ENCODE measurements at regions not wholly inside any gene's neighbourhood (a gene's known extent, or its start where the extent isn't known, plus 50 kb on each side); places are given as distances from the start of the nearest gene placed in this dataset.
"Not testable (repeated sequence)": the region's sequence is repeated elsewhere in the genome, so short reads cannot be mapped to it uniquely, and the experiment has no call there.

DNA sequence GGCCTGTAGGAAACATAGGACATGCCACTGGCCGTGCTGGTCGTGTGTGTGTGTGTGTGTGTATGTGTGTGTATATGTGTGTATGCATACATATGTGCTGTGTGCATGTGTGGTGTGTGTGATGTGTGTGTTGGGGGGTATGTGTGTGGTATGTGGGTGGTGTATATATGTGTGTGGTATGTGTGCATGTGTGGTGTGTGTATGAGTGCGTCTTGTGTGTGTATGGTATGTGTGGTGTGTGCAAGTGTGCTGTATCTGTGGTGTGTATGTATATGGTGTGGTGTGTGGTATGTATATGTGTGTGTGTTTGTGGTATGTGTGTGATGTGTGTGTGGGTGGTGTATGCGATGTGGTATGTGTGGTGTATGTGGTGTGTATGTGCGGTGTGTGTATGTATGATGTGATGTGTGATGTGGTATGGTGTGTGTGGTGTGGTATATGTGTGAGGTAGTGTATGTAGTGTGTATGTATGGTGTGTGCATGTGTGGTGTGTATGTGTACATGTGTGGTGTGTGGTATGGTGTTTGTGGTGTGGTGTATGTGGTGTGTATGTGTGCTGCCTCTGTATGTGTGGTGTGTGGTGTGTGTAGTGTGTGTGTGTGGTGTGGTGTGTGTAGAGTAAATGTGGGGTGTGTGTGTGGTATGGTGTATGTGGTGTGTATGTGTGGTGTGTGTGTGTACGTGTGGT lies 120.8 kb upstream of the CACHD1 start:
- Histone ChIP-seq H3K4me3 (no peak overlapping the region), H3K27ac (no peak overlapping the region), H3K9me3 (no peaks in the 10 kb centered on the region), H3K4me1 (no peaks in the 10 kb centered on the region), H3K27me3 (no peaks in the 10 kb centered on the region), H3K36me3 (no peaks in the 10 kb centered on the region)
- DNase-seq (no peak), ATAC-seq (peak; percentile 46)
- intact Hi-C loops (cut with DNase I): no loop called here
- TF ChIP-seq CTCF (IDR thresholded peaks at IDR 0.05): no peak

DNA sequence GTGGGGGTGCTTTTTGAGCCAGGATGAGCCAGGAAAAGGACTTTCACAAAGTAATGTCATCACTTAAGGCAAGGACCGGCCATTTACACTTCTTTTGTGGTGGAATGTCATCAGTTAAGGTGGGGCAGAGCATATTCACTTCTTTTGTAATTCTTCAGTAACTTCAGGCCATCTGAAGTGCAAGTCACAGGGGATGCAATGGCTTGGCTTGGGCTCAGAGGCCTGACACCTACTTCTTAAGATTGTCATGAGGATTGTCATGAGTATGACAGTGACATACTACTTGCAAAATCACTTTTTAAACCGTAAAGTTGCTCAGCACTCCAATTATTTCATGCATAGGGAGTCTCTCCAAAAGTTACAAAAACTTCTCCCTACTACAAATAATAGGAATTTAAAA lies 114.4 kb upstream of the CACHD1 start:
- ATAC-seq; H3K27me3 ChIP-seq; H3K27ac ChIP-seq; DNase-seq; H3K36me3 ChIP-seq; H3K4me3 ChIP-seq; H3K9me3 ChIP-seq; intact Hi-C loops (cut with DNase I); H3K4me1 ChIP-seq: not testable (repeated sequence)

GRCh38 chr1:64356636-64357256 lies 113.2 kb upstream of the CACHD1 start:
- no peaks in the 10 kb centered on the region for H3K9me3 ChIP-seq
- ATAC-seq: no peak
- no peak overlapping the region for H3K4me3 ChIP-seq
- TF ChIP-seq CTCF (IDR thresholded peaks at IDR 0.05): no peak
- H3K27me3 ChIP-seq: no peaks in the 10 kb centered on the region
- DNase-seq: no peak
- no peaks in the 10 kb centered on the region for H3K36me3 ChIP-seq
- H3K4me1 ChIP-seq: no peaks in the 10 kb centered on the region
- intact Hi-C loops (cut with DNase I): no loop called here
- H3K27ac ChIP-seq: no peak overlapping the region

DNA sequence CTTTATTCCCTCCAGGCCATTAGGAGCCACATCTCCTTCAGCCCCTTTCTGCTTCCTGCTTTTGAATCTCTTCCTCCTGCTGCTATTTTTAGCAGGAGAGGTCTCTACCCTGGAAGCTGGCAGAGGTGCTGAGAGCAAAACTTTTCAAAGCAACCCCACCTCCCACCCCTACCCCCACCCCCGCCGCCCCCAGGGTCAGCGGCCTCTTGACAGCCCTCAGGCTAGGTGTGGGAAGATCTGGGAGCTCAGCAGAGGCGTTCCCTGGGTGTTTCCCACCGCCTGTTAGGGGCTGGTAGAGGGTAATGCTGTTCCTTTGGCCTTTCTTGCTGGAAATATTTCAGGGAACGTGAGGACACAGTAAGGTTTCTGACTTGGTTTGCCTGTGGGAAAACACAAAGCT lies 112.5 kb upstream of the CACHD1 start:
- intact Hi-C loops (cut with DNase I): no loop called here
- H3K27me3 ChIP-seq: no peaks in the 10 kb centered on the region
- DNase-seq (no peak), ATAC-seq (no peak)
- no peaks in the 10 kb centered on the region for H3K9me3 ChIP-seq
- H3K4me3 ChIP-seq: no peak overlapping the region
- H3K36me3 ChIP-seq: no peaks in the 10 kb centered on the region
- H3K27ac ChIP-seq: no peak overlapping the region
- H3K4me1 ChIP-seq: no peaks in the 10 kb centered on the region
- no peak for TF ChIP-seq CTCF (IDR thresholded peaks at IDR 0.05)

- no peak for TF ChIP-seq CTCF (IDR thresholded peaks at IDR 0.05)
- DNase-seq: no peak
Measured at GRCh38 chr1:64358692-64359091, 111.2 kb upstream of the CACHD1 start.

GRCh38 chr1:64361974-64362373 lies 108.0 kb upstream of the CACHD1 start:
- H3K36me3 ChIP-seq: no peaks in the 10 kb centered on the region
- H3K27ac ChIP-seq: no peak overlapping the region
- ATAC-seq (no peak), DNase-seq (no peak)
- intact Hi-C loops (cut with DNase I): no loop called here
- no peak overlapping the region for H3K4me3 ChIP-seq
- no peaks in the 10 kb centered on the region for H3K9me3 ChIP-seq
- H3K27me3 ChIP-seq: no peaks in the 10 kb centered on the region
- H3K4me1 ChIP-seq: no peaks in the 10 kb centered on the region
- TF ChIP-seq CTCF (IDR thresholded peaks at IDR 0.05): no peak

More at GRCh38 chr1:64358692-64359091, 111.2 kb upstream of the CACHD1 start:
- Histone ChIP-seq H3K4me1 (no peaks in the 10 kb centered on the region), H3K27me3 (no peaks in the 10 kb centered on the region), H3K9me3 (no peaks in the 10 kb centered on the region), H3K27ac (no peak overlapping the region), H3K36me3 (no peaks in the 10 kb centered on the region), H3K4me3 (no peak overlapping the region)
- intact Hi-C loops (cut with DNase I): no loop called here
- no peak for ATAC-seq

Measured in upper lobe of right lung (tissue), 1 donor.